Keratinocyte (primary cell): ENCODE measurements at regions not wholly inside any gene's neighbourhood (a gene's known extent, or its start where the extent isn't known, plus 50 kb on each side); places are given as distances from the start of the nearest gene placed in this dataset.

Experiments used
- CTCF ChIP-seq, 3 experiments: IDR thresholded peaks in 1 of 3; conservative IDR thresholded peaks in 1 of 3; optimal IDR thresholded peaks in 1 of 3; 2 replicates in 2 of 3; 3 replicates in 1 of 3; pipeline versions ENCODE3 to v1.5.1; 2011; ENCODE audit warnings: low read length in 3 of 3, mild to moderate bottlenecking in 3 of 3, moderate library complexity in 2 of 3, control low read depth in 1 of 3, inconsistent platforms in 1 of 3; ENCODE audit not compliant: insufficient read depth in 2 of 3; ENCODE audit errors: extremely low read depth in 1 of 3
- EZH2 ChIP-seq: IDR thresholded peaks from one replicate; pipeline ENCODE4 v1.6.1; 2012; ENCODE audit warnings: inconsistent platforms, mild to moderate bottlenecking, low read length, moderate library complexity

GRCh38 chr13:34879851-34880250 is 62.2 kb upstream of the NBEA start:
- TF ChIP-seq EZH2 (no peak), CTCF (optimal IDR thresholded peaks at IDR 0.05 in 1 of 3, IDR thresholded peaks at IDR 0.05 in 1 of 3, conservative IDR thresholded peaks at IDR 0.05 in 1 of 3; ENCODE audit: extremely low read depth in 1 of 3, insufficient read depth in 2 of 3, low read length in 3 of 3) (no peak)
